HL-60 (cell line): ENCODE measurements at regions not wholly inside any gene's neighbourhood (a gene's known extent, or its start where the extent isn't known, plus 50 kb on each side); places are given as distances from the start of the nearest gene placed in this dataset.

ENCODE experiments used
- GABPA ChIP-seq: IDR thresholded peaks from 2 replicates; pipeline ENCODE4 v1.6.1; 2012; ENCODE audit warnings: low read depth
- POLR2AphosphoS5 ChIP-seq: IDR thresholded peaks from 2 replicates; pipeline ENCODE4 v1.6.1; 2012; ENCODE audit warnings: low read depth
- REST ChIP-seq: IDR thresholded peaks from 2 replicates; pipeline ENCODE4 v1.6.1; 2012; ENCODE audit warnings: low read depth; ENCODE audit not compliant: insufficient replicate concordance
- TF ChIP-seq, protein P1 (sequence below): IDR thresholded peaks from one replicate; pipeline ENCODE4 v1.5.1; 2011; ENCODE audit warnings: low read length, control low read depth, inconsistent platforms; ENCODE audit not compliant: insufficient read depth

- TF ChIP-seq GABPA (no peak), REST (no peak), POLR2AphosphoS5 (no peak)
- TF ChIP-seq, protein P1, sequence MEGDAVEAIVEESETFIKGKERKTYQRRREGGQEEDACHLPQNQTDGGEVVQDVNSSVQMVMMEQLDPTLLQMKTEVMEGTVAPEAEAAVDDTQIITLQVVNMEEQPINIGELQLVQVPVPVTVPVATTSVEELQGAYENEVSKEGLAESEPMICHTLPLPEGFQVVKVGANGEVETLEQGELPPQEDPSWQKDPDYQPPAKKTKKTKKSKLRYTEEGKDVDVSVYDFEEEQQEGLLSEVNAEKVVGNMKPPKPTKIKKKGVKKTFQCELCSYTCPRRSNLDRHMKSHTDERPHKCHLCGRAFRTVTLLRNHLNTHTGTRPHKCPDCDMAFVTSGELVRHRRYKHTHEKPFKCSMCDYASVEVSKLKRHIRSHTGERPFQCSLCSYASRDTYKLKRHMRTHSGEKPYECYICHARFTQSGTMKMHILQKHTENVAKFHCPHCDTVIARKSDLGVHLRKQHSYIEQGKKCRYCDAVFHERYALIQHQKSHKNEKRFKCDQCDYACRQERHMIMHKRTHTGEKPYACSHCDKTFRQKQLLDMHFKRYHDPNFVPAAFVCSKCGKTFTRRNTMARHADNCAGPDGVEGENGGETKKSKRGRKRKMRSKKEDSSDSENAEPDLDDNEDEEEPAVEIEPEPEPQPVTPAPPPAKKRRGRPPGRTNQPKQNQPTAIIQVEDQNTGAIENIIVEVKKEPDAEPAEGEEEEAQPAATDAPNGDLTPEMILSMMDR, result no peak
These were observed 338.3 kb upstream of the KLF4 start for GRCh38 chr9:107827884-107828283.
